IPS DF 6.9 (cell line): ENCODE measurements at regions not wholly inside any gene's neighbourhood (a gene's known extent, or its start where the extent isn't known, plus 50 kb on each side); places are given as distances from the start of the nearest gene placed in this dataset.

Experiments used
- DNase-seq: peaks from one replicate; pipeline ENCODE4 v3.0.0-alpha.2; 2013; ENCODE audit warnings: low read depth, low spot score
- H3K27ac ChIP-seq: one replicate; pipeline ENCODE4 v1.5.1; 2013; ENCODE audit warnings: low read length, control low read depth
- H3K27me3 ChIP-seq: 2 replicates; pipeline ENCODE4 v1.6.1; 2013; ENCODE audit warnings: mild to moderate bottlenecking, low read length; ENCODE audit not compliant: control insufficient read depth, insufficient read depth
- H3K36me3 ChIP-seq: 2 replicates; pipeline ENCODE4 v1.6.1; 2013; ENCODE audit warnings: low read length; ENCODE audit not compliant: control insufficient read depth, insufficient read depth
- H3K4me1 ChIP-seq: 2 replicates; pipeline ENCODE4 v1.6.1; 2013; ENCODE audit warnings: low read length; ENCODE audit not compliant: control insufficient read depth, insufficient read depth
- H3K4me3 ChIP-seq: 2 replicates; pipeline ENCODE4 v1.5.1; 2013; ENCODE audit warnings: mild to moderate bottlenecking, low read length
- H3K9me3 ChIP-seq: 2 replicates; pipeline ENCODE4 v1.6.1; 2013; ENCODE audit warnings: low read length, inconsistent platforms; ENCODE audit not compliant: control insufficient read depth, insufficient read depth
- WGBS: extraction: QIAGEN DNeasy Blood & Tissue Kit; methylation state at CpG from one replicate; pipeline ENCODE4 v1.1.7; 2013; ENCODE audit warnings: mixed read lengths, missing lambda C conversion rate; ENCODE audit not compliant: insufficient read length, insufficient coverage; 5-methylcytosine and 5-hydroxymethylcytosine counted together

DNA sequence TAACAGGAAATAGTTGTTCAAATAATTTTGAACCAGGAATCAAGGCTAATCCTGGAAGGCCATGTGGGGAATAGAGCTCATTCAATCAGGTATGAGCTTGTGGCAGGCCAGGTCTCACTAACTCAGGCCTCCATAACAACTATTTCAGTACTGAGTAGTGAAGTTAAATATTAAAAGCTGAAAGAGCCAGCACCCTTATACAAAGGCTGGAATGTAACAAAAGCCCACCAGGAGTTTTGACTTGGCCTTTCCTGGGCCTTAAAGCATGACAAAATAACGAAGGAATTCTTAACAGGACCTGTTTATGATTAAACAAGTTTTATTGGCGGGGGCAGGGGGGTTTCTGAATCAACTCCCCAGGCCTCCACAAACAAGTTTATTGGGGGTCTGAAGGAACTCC lies 1146.7 kb downstream of the CDH9 start:
- no peak for DNase-seq
- Histone ChIP-seq H3K9me3 (no peaks in the 10 kb centered on the region), H3K36me3 (no peaks in the 10 kb centered on the region), H3K4me1 (no peaks in the 10 kb centered on the region), H3K4me3 (no peak overlapping the region), H3K27me3 (no peaks in the 10 kb centered on the region), H3K27ac (no peak overlapping the region)
- no CpG with 5 or more reads among the region's 2 CpGs for WGBS

DNA sequence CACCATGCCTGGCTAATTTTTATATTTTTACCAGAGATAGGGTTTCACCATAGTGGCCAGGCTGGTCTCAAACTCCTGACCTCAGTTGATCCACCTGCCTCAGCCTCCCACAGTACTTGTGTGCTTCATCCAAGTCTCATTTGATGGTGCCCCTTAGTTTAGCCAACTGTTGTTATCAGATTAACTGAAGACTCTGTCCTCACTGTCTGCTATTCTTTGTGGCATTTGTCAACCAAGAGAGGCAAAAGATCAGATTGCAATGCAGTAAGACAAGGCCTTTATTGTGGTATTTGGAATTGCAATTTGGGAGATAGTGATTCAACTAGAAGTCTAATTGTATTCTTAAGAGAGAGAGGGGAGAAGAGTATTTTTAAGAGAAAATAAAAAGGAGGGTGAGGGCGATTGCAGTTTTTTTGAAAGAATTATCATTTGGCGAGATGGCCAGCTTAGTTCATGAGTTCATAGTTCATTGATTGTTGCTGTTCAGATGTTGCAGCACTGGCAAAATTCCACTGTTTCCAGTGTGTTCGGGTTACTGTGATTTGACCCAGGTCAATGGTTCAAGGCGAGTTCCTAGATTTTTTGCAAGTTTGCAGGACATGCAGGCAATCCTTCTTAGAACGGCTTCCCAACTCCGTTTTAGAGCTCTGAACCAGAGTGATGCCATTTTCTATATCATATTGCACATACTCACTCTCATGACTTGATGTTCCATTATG lies 1156.9 kb downstream of the CDH9 start:
- no peak overlapping the region for H3K4me3 ChIP-seq
- no peak for DNase-seq
- no peaks in the 10 kb centered on the region for H3K9me3 ChIP-seq
- no peaks in the 10 kb centered on the region for H3K27me3 ChIP-seq
- no peaks in the 10 kb centered on the region for H3K4me1 ChIP-seq
- H3K27ac ChIP-seq, result no peak overlapping the region
- WGBS, result 100% methylated on average over 2 of the region's 6 CpGs
- H3K36me3 ChIP-seq, result no peaks in the 10 kb centered on the region

DNA sequence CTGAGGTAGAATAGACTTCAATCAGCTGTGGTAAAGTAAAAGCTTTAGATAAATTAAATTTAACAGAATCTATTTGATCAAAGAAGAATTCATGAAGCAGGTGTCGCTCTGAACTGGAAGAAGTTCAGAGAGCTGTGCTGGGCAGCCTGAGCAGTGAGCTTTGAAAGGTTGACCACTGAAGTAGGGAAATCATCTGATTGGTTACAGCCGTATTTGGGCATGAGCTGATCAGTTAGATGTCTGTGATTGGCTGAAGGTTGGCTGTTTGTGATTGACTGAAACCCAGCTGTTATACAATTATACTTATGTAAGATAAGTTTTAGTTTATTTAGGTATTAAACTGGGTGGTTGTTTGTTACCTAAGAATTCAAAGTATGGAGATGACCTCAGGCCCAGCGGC lies 1174.6 kb downstream of the CDH9 start:
- no peaks in the 10 kb centered on the region for H3K36me3 ChIP-seq
- no peaks in the 10 kb centered on the region for H3K9me3 ChIP-seq
- no peaks in the 10 kb centered on the region for H3K27me3 ChIP-seq
- WGBS, result no CpG with 5 or more reads among the region's 3 CpGs
- H3K4me1 ChIP-seq, result no peaks in the 10 kb centered on the region
- no peak overlapping the region for H3K4me3 ChIP-seq
- no peak for DNase-seq
- H3K27ac ChIP-seq, result no peak overlapping the region

DNA sequence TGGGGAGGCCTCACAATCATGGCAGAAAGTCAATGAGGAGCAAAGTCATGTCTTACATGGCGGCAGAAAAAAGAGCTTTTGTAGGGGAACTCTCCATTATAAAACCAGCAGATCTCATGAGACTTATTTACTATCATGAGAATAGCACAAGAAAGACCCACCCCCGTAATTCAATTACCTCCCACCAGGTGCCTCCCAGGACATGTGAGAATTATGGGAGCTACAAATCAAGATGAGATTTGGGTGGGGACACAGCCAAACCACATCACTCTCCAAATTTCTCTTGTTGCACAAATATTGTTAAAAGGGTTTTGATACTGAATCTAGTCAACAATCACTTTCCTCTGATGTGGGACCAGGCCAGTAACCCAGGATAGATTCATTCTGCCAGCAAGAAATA lies 1176.1 kb downstream of the CDH9 start:
- no peaks in the 10 kb centered on the region for H3K4me1 ChIP-seq
- DNase-seq, result no peak
- no peak overlapping the region for H3K27ac ChIP-seq
- no peaks in the 10 kb centered on the region for H3K27me3 ChIP-seq
- H3K9me3 ChIP-seq, result no peaks in the 10 kb centered on the region
- H3K36me3 ChIP-seq, result no peaks in the 10 kb centered on the region
- no peak overlapping the region for H3K4me3 ChIP-seq
- WGBS, result no CpG with 5 or more reads among the region's 2 CpGs

GRCh38 chr5:25858019-25858418 lies 1180.4 kb downstream of the CDH9 start:
- Histone ChIP-seq H3K4me3 (no peak overlapping the region), H3K27me3 (no peaks in the 10 kb centered on the region), H3K36me3 (no peaks in the 10 kb centered on the region), H3K9me3 (no peaks in the 10 kb centered on the region), H3K27ac (no peak overlapping the region), H3K4me1 (no peaks in the 10 kb centered on the region)
- DNase-seq, result peak; percentile 57
- WGBS, result no CpG with 5 or more reads among the region's 6 CpGs

- WGBS, result no CpG with 5 or more reads among the region's 9 CpGs
- no peak for DNase-seq
- no peaks in the 10 kb centered on the region for H3K4me1 ChIP-seq
- H3K36me3 ChIP-seq, result no peaks in the 10 kb centered on the region
- H3K4me3 ChIP-seq, result no peak overlapping the region
- no peaks in the 10 kb centered on the region for H3K9me3 ChIP-seq
- no peaks in the 10 kb centered on the region for H3K27me3 ChIP-seq
- H3K27ac ChIP-seq, result no peak overlapping the region
These were observed 1187.1 kb downstream of the CDH9 start for GRCh38 chr5:25851301-25851700.

DNA sequence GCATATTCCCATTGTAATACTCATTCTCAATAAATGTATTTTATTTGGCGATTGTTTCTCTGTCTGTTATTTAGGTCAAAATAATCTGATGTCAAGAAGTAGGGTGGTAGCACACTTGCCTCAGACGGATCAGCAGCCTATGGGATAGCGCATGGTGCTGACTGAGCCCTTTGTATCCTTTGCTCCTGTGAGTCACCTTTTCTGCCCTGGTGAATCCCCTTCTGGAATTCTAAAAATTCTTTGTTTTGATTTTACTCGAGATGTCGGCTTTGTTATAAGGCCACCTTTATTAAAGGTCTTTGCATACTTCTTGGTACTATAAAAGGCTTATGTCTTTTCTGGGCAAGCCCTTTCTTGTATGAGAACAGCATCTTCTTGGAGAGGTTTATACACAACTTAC lies 1187.8 kb downstream of the CDH9 start:
- no peak overlapping the region for H3K27ac ChIP-seq
- H3K4me3 ChIP-seq, result no peak overlapping the region
- H3K9me3 ChIP-seq, result no peaks in the 10 kb centered on the region
- WGBS, result no CpG with 5 or more reads among the region's 5 CpGs
- H3K27me3 ChIP-seq, result no peaks in the 10 kb centered on the region
- no peaks in the 10 kb centered on the region for H3K36me3 ChIP-seq
- H3K4me1 ChIP-seq, result no peaks in the 10 kb centered on the region
- no peak for DNase-seq

GRCh38 chr5:25849270-25849669 lies 1189.1 kb downstream of the CDH9 start:
- Histone ChIP-seq H3K27me3 (no peaks in the 10 kb centered on the region), H3K4me3 (no peak overlapping the region), H3K9me3 (no peaks in the 10 kb centered on the region), H3K4me1 (no peaks in the 10 kb centered on the region), H3K36me3 (no peaks in the 10 kb centered on the region), H3K27ac (no peak overlapping the region)
- DNase-seq, result no peak
- WGBS, result no CpG with 5 or more reads among the region's 2 CpGs

- no peak overlapping the region for H3K4me3 ChIP-seq
- H3K4me1 ChIP-seq, result no peaks in the 10 kb centered on the region
- H3K36me3 ChIP-seq, result no peaks in the 10 kb centered on the region
- no CpG with 5 or more reads among the region's 22 CpGs for WGBS
- no peaks in the 10 kb centered on the region for H3K27me3 ChIP-seq
- H3K9me3 ChIP-seq, result no peaks in the 10 kb centered on the region
- DNase-seq, result no peak
- no peak overlapping the region for H3K27ac ChIP-seq
These were observed 1178.6 kb upstream of the CDH10 start for GRCh38 chr5:25823330-25823873.
